Stimulated activated naive CD8-positive, alpha-beta T cell treated with anti-CD3 and anti-CD28 coated beads, Interleukin-15, Interleukin-2, amounts not matched to agents 100 ng/mL and 50 ng/mL, for 24 hours (primary cell): ENCODE measurements at regions not wholly inside any gene's neighbourhood (a gene's known extent, or its start where the extent isn't known, plus 50 kb on each side); places are given as distances from the start of the nearest gene placed in this dataset.
A peak's percentile ranks its signal among the peaks of the same experiment; 100 is the strongest.

Experiments used
- H3K27ac Mint-ChIP-seq: one replicate; pipeline ENCODE4 v1.8.0; 2021; ENCODE audit warnings: mild to moderate bottlenecking, mixed read lengths
- H3K27me3 Mint-ChIP-seq: one replicate; pipeline ENCODE4 v1.8.0; 2021; ENCODE audit warnings: mixed read lengths
- H3K36me3 Mint-ChIP-seq: one replicate; pipeline ENCODE4 v1.8.0; 2021; ENCODE audit warnings: low read depth, mixed read lengths
- H3K4me1 Mint-ChIP-seq: one replicate; pipeline ENCODE4 v1.8.0; 2021; ENCODE audit warnings: low read depth, mixed read lengths
- H3K4me3 Mint-ChIP-seq: one replicate; pipeline ENCODE4 v1.8.0; 2021; ENCODE audit warnings: mild to moderate bottlenecking, mixed read lengths
- H3K9me3 Mint-ChIP-seq: one replicate; pipeline ENCODE4 v1.8.0; 2021; ENCODE audit warnings: mixed read lengths

DNA sequence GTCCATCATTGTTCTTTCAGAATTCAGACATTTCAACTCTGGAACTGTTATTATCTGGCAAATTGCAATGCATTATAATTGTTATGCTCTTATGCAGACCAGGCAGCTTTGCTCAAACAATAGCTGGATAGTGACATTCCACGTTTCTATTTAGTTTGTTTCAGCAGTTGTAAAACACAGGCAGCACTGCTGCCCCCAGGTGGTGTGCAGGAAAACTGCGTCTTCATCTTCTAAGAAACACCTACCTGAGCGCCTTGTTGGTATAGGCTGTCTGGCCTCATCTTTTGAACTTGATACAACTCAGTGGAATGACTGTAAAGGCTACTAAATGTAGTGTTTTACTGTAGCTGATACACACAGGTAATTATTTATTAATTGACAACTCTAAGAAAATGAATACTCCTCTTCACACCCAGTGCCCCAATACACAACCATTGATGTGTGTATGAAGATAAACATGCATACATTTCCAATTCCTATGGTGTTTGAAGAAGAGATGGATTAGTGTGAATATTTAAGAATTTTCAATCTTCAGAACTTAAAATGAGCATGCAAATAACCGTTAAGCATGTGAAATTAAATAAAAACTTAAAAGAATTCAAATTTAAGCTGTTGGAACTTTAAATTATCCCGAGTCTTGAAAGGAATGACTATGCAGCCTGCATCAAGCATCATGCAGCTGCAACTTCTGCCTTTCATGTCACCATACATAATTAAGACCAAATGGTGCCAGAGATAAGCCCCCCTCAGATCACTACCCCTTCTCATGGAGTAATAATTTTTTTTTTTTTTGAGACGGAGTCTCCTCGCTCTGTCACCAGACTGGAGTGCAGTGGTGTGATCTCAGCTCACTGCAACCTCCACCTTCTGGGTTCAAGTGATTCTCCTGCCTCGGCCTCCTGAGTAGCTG lies 85.6 kb downstream of the CD8B2 start:
- H3K27ac Mint-ChIP-seq = no peak overlapping the region
- H3K4me1 Mint-ChIP-seq = no peaks in the 10 kb centered on the region
- no peaks in the 10 kb centered on the region for H3K9me3 Mint-ChIP-seq
- H3K27me3 Mint-ChIP-seq = peaks cover 4% of the 10 kb centered on the region
- H3K36me3 Mint-ChIP-seq = no peaks in the 10 kb centered on the region
- no peak overlapping the region for H3K4me3 Mint-ChIP-seq

DNA sequence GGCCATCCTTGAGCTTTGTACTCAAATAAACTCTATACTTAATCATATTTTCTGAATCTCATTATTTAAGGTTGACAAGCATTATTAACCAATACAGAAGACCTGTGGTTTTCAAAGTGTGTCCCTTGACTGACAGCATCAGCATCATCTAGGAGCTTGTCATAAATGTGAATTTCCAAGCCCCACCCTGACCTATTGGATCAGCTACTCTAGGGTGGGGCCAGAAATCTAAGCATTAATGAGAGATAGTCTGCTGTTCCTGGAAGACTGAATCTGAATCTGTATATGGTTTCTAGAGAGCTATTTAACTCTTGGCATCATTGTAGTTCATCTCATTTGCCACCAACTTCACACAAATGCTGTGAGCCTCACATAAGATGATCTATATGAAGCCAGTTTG lies 86.6 kb downstream of the CD8B2 start:
- Mint-ChIP-seq H3K9me3 (no peaks in the 10 kb centered on the region), H3K27me3 (peaks cover 9% of the 10 kb centered on the region), H3K36me3 (no peaks in the 10 kb centered on the region), H3K4me1 (no peaks in the 10 kb centered on the region), H3K4me3 (no peak overlapping the region), H3K27ac (no peak overlapping the region)

DNA sequence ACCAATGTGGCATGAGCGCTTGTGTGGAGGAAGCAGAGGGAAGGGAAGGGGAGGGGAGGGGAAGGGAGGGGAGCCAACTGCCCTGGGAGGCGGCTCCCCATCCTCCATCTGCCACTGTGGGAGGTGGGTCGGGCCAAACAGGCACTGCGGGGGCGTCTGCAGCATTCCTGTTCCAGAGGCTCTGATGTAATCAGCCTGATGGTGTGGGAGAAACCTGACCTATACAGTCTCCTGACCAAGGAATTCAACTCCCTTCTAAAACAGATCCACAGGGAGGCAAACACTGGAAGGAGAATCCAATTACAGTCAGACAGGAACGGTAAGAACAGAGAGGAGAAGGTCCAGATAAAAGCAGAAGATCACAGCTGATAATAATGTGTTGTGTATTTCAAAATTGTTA lies 88.8 kb downstream of the CD8B2 start:
- Mint-ChIP-seq H3K9me3 (no peaks in the 10 kb centered on the region), H3K27ac (no peak overlapping the region), H3K27me3 (peaks cover 15% of the 10 kb centered on the region), H3K4me1 (no peaks in the 10 kb centered on the region), H3K36me3 (no peaks in the 10 kb centered on the region), H3K4me3 (no peak overlapping the region)

DNA sequence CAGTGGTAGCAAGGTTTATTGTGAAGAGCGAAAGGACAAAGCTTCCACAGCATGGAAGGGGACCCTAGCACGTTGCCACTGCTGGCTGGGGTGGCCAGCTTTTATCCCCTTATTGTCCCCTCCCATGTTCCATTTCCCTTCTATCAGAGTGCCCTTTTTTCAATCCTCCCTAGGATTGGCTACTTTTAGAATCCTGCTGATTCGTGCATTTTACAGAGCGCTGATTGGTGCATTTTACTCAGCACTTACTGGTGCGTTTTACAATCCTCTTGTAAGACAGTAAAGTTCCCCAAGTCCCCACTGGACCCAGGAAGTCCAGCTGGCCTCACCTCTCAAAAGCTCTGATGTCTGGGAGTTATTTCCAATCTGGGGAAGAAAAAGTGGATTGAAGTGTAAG lies 90.1 kb downstream of the CD8B2 start:
- Mint-ChIP-seq H3K9me3 (no peaks in the 10 kb centered on the region), H3K4me1 (peaks cover 12% of the 10 kb centered on the region), H3K4me3 (no peak overlapping the region), H3K27ac (no peak overlapping the region), H3K27me3 (peaks cover 25% of the 10 kb centered on the region), H3K36me3 (no peaks in the 10 kb centered on the region)

DNA sequence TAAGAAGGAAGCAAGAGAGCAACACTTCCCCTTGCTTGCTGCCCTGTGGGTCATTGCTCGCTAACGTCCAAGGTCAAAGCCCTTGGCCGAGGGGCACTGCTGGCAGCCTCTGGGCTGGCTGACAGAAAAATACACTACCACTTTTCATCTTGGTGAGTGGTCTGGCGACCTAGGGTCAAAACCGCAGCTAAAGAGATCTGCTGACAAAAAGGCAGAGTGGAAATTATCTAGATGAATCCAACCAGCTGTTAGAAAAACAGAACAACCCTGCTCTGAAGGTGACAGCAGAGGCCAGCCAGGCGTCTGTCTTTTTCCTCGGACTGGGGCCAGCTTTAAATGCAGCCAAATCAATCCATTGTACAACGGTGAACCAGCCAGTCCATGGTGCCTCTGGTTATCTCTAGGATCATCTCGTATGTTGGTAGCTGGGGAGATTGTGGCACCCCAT lies 92.6 kb downstream of the CD8B2 start:
- H3K27ac Mint-ChIP-seq = no peak overlapping the region
- no peaks in the 10 kb centered on the region for H3K36me3 Mint-ChIP-seq
- H3K27me3 Mint-ChIP-seq = peaks cover 32% of the 10 kb centered on the region
- H3K4me1 Mint-ChIP-seq = peaks cover 15% of the 10 kb centered on the region
- H3K4me3 Mint-ChIP-seq = no peak overlapping the region
- H3K9me3 Mint-ChIP-seq = no peaks in the 10 kb centered on the region

DNA sequence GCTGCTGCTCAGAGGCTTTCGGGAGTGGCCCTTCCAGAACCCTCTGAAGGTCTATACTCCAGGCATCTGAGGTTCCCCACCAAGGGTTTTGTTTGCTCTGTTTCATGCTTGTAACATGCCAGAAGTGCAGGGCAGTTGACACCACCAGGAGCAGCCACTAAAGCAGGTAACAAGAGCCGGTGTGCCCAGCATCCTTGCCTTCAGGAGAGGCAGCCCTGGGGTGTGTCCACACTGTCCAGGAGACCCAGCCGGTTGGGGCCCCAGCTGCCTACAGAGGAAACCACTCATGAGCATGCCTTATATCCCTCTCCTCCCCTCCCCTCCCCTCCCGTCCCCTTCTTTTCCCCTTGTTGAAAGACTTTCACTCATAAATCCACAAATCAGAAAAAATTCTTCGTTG lies 93.1 kb downstream of the CD8B2 start:
- peaks cover 15% of the 10 kb centered on the region for H3K4me1 Mint-ChIP-seq
- H3K4me3 Mint-ChIP-seq = no peak overlapping the region
- H3K9me3 Mint-ChIP-seq = no peaks in the 10 kb centered on the region
- H3K36me3 Mint-ChIP-seq = no peaks in the 10 kb centered on the region
- H3K27ac Mint-ChIP-seq = no peak overlapping the region
- peaks cover 36% of the 10 kb centered on the region for H3K27me3 Mint-ChIP-seq

DNA sequence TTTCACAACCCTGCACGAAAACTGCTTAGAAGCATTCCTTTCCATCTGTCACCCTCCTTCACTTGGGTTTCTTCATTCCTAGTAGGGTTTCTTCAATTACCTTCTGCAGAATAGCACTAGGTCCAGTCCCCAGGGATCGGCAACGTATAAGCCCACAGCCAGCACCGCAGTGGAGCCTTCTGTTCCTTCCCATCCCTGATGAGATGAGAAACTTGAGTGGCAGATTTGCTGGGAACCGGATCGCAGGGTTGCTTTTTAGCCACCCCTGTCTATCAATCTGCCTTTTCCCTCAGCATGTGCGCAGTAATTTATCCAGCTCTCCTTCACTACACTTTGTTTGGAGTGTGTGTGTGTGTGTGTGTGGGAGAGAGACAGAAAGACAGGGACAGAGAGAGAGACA lies 94.2 kb downstream of the CD8B2 start:
- Mint-ChIP-seq H3K36me3 (no peaks in the 10 kb centered on the region), H3K27me3 (peaks cover 36% of the 10 kb centered on the region), H3K27ac (no peak overlapping the region), H3K4me3 (peak overlapping the region; percentile 85), H3K4me1 (peaks cover 15% of the 10 kb centered on the region), H3K9me3 (no peaks in the 10 kb centered on the region)

DNA sequence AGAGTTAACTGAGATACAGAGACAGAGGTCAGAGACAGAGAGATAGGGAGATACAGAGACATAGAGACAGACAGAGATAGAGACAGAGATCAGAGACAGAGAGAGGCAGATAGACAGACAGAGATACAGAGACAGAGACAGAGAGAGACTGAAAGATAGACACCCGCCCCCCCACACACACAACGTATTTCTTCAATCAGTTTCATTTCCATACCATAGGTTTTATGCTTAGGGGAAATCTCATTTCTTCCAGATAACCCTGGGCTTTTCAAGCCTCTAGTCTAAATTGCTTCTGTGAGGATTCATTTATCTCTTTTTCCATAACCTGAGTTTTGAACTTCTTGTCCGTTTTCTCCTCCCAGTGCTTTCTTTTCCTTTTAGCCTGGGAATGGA lies 94.6 kb downstream of the CD8B2 start:
- Mint-ChIP-seq H3K9me3 (no peaks in the 10 kb centered on the region), H3K27ac (no peak overlapping the region)

DNA sequence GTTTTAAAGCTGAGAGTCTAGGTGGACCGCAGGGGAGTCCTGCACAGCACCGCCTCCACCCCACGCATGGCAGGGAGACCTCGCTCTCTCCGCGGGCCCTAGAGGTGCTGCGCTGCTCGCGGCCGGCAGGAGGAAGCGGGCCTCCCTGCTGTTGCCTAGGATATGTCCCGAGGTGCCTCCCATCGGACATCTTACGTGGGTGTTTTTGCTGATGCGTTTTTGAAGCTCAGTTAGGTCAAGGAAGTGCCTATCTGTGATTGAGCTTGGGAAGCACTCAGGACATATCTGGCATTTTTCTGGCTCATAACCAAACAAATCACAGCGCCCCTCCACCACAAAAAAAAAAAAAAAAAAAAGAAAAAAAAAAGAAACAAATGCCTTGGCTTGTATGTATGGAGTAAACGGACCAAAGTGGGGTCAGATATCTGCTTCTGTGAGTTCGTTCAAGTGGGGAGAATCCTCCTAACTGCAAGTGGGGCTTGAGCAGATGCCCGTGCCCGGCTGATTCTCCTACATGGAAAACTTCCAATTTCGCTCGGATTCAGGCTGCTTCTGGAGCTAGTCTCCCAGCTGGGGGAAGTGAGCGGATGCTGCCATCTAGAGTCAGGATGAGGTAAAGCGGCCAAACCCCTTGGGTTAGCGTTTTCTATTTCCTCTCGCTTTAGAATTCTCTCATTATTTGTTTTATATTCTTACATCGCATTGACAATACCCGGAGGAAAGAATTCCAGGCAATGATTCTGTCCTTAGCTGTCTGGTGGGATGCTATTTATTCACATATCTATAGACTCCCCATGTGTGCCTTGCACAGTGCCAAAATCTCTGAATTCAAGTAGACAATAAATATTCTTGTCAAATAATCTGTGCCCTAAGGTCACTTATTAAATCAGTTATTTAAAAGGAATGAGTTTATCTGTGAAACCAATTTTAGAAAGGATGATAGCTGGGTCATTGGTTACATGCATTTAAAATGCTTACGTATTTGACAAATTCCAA lies 95.3 kb downstream of the CD8B2 start:
- no peaks in the 10 kb centered on the region for H3K9me3 Mint-ChIP-seq
- H3K36me3 Mint-ChIP-seq = no peaks in the 10 kb centered on the region
- peak overlapping the region; percentile 85 for H3K4me3 Mint-ChIP-seq
- no peak overlapping the region for H3K27ac Mint-ChIP-seq
- H3K27me3 Mint-ChIP-seq = peaks cover 45% of the 10 kb centered on the region
- peaks cover 15% of the 10 kb centered on the region for H3K4me1 Mint-ChIP-seq

More for the DNA sequence above, 94.6 kb downstream of the CD8B2 start:
- no peaks in the 10 kb centered on the region for H3K36me3 Mint-ChIP-seq
- peaks cover 38% of the 10 kb centered on the region for H3K27me3 Mint-ChIP-seq
- peaks cover 15% of the 10 kb centered on the region for H3K4me1 Mint-ChIP-seq
- H3K4me3 Mint-ChIP-seq = peak overlapping the region; percentile 85

DNA sequence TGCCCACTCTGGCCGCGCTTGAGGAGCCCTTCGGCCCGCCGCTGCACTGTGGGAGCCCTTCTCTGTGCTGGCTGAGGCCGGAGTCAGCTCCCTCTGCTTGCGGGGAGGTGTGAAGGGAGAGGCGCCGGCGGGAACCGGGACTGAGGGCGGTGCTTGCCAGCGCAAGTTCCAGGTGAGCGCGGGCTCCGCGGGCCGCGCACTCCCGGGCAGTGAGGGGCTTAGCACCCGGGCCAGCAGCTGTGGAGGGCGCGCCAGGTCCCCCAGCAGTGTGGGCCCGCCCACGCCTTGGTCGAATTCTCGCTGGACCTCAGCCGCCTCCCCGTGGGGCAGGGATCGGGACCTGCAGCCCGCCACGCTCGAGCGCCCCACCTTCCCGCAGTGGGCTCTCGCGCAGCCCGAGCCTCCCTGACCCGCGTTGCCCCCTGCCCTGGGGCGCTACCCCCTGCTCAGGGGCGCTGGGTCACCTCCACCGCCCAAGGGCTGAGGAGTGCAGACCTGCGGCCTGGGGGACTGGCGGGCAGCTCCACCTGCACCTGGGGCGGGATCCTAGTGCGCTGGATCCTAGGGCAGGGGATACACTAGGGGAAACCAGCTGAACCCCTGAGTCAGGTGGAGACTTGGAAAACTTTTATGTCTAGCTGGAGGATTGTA lies 97.3 kb downstream of the CD8B2 start:
- H3K9me3 Mint-ChIP-seq = no peaks in the 10 kb centered on the region
- H3K36me3 Mint-ChIP-seq = no peaks in the 10 kb centered on the region
- H3K27me3 Mint-ChIP-seq = peaks cover 37% of the 10 kb centered on the region
- H3K27ac Mint-ChIP-seq = no peak overlapping the region
- peaks cover 15% of the 10 kb centered on the region for H3K4me1 Mint-ChIP-seq
- no peak overlapping the region for H3K4me3 Mint-ChIP-seq

DNA sequence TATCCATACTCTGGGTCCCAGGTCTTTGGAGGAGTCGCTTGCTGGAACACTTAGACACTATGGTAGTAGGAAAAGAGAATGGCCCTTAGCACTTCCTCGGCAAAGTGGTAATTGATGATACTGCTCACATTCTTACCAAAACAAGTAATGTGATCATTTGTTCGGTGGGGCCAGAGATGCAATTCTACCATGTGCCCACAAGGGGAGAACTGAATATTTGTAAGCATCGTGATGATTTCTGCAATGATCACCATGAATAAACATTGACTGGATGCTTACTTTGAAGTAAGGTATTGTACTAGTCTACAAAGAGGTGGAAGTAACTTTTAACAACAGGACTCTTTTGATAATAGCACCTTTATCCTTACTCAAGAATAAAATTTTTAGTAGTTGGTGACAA lies 109.7 kb downstream of the CD8B2 start:
- Mint-ChIP-seq H3K36me3 (no peaks in the 10 kb centered on the region), H3K4me3 (no peak overlapping the region), H3K27me3 (peaks cover 26% of the 10 kb centered on the region), H3K4me1 (no peaks in the 10 kb centered on the region), H3K9me3 (no peaks in the 10 kb centered on the region), H3K27ac (no peak overlapping the region)

DNA sequence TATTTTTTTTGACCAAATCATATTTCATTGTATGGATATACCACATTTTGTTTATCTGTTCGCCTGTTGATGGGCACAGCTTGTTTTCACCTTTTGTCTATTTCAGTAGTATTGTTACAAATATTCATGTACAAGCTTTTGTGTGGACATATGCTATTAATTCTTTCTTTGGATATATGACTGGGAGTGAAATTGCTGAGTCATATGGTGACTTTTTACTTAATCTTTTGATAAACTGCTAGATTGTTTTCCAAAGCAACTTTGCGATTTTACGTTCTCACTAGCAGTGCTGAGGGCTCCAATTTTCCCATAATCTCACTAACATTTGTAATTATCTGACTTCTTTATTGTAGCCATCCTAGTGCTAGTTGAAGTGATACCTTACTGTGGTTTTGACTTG lies 112.4 kb downstream of the CD8B2 start:
- no peak overlapping the region for H3K27ac Mint-ChIP-seq
- no peaks in the 10 kb centered on the region for H3K9me3 Mint-ChIP-seq
- peaks cover 22% of the 10 kb centered on the region for H3K27me3 Mint-ChIP-seq
- H3K4me1 Mint-ChIP-seq = no peaks in the 10 kb centered on the region
- H3K36me3 Mint-ChIP-seq = no peaks in the 10 kb centered on the region
- H3K4me3 Mint-ChIP-seq = no peak overlapping the region

DNA sequence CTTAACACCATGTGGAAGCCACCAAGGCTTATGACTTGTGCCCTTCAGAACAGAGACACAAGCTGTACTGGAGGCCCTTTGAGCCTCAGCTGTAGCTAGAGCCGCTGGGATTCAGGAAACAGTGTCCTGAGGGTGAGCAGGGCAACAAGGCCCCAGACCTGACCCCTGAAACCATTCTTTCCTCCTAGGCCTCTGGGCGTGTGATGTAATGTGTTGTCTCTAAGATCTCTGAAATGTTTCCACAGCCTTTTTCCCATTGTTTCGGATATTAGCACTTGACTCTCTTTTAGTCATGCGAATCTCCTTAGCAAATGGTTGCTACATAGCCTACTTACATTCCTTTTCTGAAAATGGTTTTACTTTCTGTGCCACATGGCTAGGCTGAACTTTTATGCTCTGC lies 114.9 kb downstream of the CD8B2 start:
- Mint-ChIP-seq H3K27me3 (peaks cover 20% of the 10 kb centered on the region), H3K9me3 (no peaks in the 10 kb centered on the region), H3K27ac (no peak overlapping the region), H3K4me3 (no peak overlapping the region), H3K36me3 (no peaks in the 10 kb centered on the region), H3K4me1 (no peaks in the 10 kb centered on the region)

DNA sequence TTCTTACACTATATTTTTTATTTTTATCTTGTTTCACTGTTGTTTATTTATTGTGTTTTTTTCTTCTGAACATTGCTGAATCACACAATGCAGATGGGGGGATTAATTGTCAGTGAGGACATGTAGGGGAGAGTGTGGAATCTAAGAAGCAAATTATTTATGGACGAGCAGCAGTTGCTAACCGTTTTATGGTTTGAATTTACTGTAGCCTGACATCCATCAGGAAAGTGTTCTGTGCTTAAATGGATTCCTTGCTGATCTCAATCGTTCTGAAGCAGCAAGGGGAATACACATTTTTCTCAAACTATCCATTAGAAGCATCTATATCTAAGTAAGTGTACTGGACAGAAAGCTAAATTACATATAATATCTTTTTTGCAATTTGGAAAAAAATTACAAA lies 119.5 kb downstream of the CD8B2 start:
- no peaks in the 10 kb centered on the region for H3K36me3 Mint-ChIP-seq
- no peaks in the 10 kb centered on the region for H3K4me1 Mint-ChIP-seq
- no peaks in the 10 kb centered on the region for H3K9me3 Mint-ChIP-seq
- H3K27ac Mint-ChIP-seq = no peak overlapping the region
- peaks cover 4% of the 10 kb centered on the region for H3K27me3 Mint-ChIP-seq
- H3K4me3 Mint-ChIP-seq = no peak overlapping the region

DNA sequence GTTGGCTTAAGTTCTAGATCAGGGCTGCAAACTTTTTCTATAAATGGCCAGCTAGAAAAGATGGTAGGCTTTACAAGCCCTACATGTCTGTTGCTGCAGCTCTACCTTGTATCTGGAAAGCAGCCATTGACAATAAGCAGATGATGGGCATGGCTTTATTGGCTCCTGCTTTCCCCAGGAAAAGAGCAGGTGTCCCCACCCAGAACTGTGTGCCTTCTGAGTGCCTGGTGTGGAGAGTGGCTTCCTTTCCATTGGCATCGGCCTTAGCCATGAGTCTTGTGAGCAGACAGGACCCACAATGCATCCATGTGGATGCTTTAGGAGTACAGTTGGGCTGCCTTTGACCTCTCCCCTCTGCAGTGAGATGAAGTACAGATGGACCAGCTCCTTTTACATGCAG lies 120.2 kb downstream of the CD8B2 start:
- no peaks in the 10 kb centered on the region for H3K36me3 Mint-ChIP-seq
- peaks cover 4% of the 10 kb centered on the region for H3K27me3 Mint-ChIP-seq
- no peak overlapping the region for H3K27ac Mint-ChIP-seq
- no peaks in the 10 kb centered on the region for H3K4me1 Mint-ChIP-seq
- H3K9me3 Mint-ChIP-seq = no peaks in the 10 kb centered on the region
- H3K4me3 Mint-ChIP-seq = no peak overlapping the region
